ENCODE measurements at regions not wholly inside any gene's neighbourhood (a gene's known extent, or its start where the extent isn't known, plus 50 kb on each side); places are given as distances from the start of the nearest gene placed in this dataset.

- no peaks in the 10 kb centered on the region for H3K4me1 ChIP-seq (replicated peaks in 1 of 2; ENCODE audit: control insufficient read depth in 2 of 2, insufficient read depth in 2 of 2, low read length in 2 of 2)
- no peak overlapping the region for H2AFZ ChIP-seq (ENCODE audit: low read depth, low read length)
- no TSS peak for BruUV-seq (replicated peaks)
- no peaks in the 10 kb centered on the region for H3K27me3 ChIP-seq (ENCODE audit: control insufficient read depth in 2 of 2, insufficient read depth in 2 of 2, low read length in 2 of 2)
- no peaks in the 10 kb centered on the region for H4K20me1 ChIP-seq (replicated peaks; ENCODE audit: control insufficient read depth, insufficient read depth, low read length)
- H3K27ac ChIP-seq (ENCODE audit: extremely low read depth, low read depth, low read length): no peak overlapping the region
- in situ Hi-C loops (cut with MboI): no loop called here
- no peak overlapping the region for H3K4me2 ChIP-seq (ENCODE audit: insufficient read depth, low read length)
- WGBS (ENCODE audit: insufficient coverage, low coverage, missing lambda C conversion rate): 0% methylated on average over 3 of the region's 3 CpGs
- H3K9ac ChIP-seq (ENCODE audit: insufficient read depth in 1 of 2, low read depth in 2 of 2, low read length in 2 of 2): no peak overlapping the region
- ATAC-seq: no peak
- intact Hi-C loops (cut with micrococcal nuclease): no loop called here
- H3K4me3 ChIP-seq: no peak overlapping the region
- DNase-seq (ENCODE audit: extremely low read depth in 1 of 4, low spot score in 3 of 4): no peak
- CTCF ChIA-PET (ENCODE audit: low intra/inter-chr PET ratio): no interaction called here
- TF ChIP-seq ARID4B (CRISPR knock-in tag; IDR thresholded peaks at IDR 0.05) (no peak), ETV6 (IDR thresholded peaks at IDR 0.05; ENCODE audit: borderline replicate concordance in 1 of 2, low read depth in 2 of 2, low read length in 1 of 2) (no peak), ETV6 (CRISPR knock-in tag; IDR thresholded peaks at IDR 0.05; ENCODE audit: borderline replicate concordance) (no peak), ILF3 (IDR thresholded peaks at IDR 0.05; ENCODE audit: borderline replicate concordance) (no peak), MECOM (CRISPR knock-in tag; IDR thresholded peaks at IDR 0.05) (no peak), ZC3H11A (IDR thresholded peaks at IDR 0.05; ENCODE audit: low read depth, low read length) (no peak), DMBX1 (CRISPR knock-in tag; IDR thresholded peaks at IDR 0.05; ENCODE audit: borderline replicate concordance) (no peak), SRSF9 (IDR thresholded peaks at IDR 0.05; ENCODE audit: borderline replicate concordance, low read depth, low read length) (no peak), ZNF133 (CRISPR knock-in tag; IDR thresholded peaks at IDR 0.05) (no peak), ZNF324 (CRISPR knock-in tag; IDR thresholded peaks at IDR 0.05) (no peak), MAFK (IDR thresholded peaks at IDR 0.05; ENCODE audit: low read length) (no peak), ATF1 (CRISPR knock-in tag; IDR thresholded peaks at IDR 0.05) (no peak), ATF1 (tag; IDR thresholded peaks at IDR 0.05) (no peak)
- TF ChIP-seq, protein P1, sequence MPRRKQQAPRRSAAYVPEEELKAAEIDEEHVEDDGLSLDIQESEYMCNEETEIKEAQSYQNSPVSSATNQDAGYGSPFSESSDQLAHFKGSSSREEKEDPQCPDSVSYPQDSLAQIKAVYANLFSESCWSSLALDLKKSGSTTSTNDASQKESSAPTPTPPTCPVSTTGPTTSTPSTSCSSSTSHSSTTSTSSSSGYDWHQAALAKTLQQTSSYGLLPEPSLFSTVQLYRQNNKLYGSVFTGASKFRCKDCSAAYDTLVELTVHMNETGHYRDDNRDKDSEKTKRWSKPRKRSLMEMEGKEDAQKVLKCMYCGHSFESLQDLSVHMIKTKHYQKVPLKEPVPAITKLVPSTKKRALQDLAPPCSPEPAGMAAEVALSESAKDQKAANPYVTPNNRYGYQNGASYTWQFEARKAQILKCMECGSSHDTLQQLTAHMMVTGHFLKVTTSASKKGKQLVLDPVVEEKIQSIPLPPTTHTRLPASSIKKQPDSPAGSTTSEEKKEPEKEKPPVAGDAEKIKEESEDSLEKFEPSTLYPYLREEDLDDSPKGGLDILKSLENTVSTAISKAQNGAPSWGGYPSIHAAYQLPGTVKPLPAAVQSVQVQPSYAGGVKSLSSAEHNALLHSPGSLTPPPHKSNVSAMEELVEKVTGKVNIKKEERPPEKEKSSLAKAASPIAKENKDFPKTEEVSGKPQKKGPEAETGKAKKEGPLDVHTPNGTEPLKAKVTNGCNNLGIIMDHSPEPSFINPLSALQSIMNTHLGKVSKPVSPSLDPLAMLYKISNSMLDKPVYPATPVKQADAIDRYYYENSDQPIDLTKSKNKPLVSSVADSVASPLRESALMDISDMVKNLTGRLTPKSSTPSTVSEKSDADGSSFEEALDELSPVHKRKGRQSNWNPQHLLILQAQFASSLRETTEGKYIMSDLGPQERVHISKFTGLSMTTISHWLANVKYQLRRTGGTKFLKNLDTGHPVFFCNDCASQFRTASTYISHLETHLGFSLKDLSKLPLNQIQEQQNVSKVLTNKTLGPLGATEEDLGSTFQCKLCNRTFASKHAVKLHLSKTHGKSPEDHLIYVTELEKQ (CRISPR knock-in tag; IDR thresholded peaks at IDR 0.05): no peak
- TF ChIP-seq, protein P2, sequence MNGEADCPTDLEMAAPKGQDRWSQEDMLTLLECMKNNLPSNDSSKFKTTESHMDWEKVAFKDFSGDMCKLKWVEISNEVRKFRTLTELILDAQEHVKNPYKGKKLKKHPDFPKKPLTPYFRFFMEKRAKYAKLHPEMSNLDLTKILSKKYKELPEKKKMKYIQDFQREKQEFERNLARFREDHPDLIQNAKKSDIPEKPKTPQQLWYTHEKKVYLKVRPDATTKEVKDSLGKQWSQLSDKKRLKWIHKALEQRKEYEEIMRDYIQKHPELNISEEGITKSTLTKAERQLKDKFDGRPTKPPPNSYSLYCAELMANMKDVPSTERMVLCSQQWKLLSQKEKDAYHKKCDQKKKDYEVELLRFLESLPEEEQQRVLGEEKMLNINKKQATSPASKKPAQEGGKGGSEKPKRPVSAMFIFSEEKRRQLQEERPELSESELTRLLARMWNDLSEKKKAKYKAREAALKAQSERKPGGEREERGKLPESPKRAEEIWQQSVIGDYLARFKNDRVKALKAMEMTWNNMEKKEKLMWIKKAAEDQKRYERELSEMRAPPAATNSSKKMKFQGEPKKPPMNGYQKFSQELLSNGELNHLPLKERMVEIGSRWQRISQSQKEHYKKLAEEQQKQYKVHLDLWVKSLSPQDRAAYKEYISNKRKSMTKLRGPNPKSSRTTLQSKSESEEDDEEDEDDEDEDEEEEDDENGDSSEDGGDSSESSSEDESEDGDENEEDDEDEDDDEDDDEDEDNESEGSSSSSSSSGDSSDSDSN (IDR thresholded peaks at IDR 0.05; ENCODE audit: borderline replicate concordance in 1 of 2, low read depth in 2 of 2, low read length in 2 of 2): no peak
- H3K9me3 ChIP-seq (replicated peaks; ENCODE audit: control insufficient read depth, insufficient read depth, low read depth, low read length): no peaks in the 10 kb centered on the region
- no peak for FAIRE-seq
- POLR2A ChIA-PET: no interaction called here
- H3K79me2 ChIP-seq (ENCODE audit: control insufficient read depth, insufficient read depth, low read length): no peaks in the 10 kb centered on the region
- no peaks in the 10 kb centered on the region for H3K9me1 ChIP-seq (ENCODE audit: control insufficient read depth, insufficient read depth, low read length)
- H3K36me3 ChIP-seq (ENCODE audit: control insufficient read depth, insufficient read depth, low read length): no peaks in the 10 kb centered on the region
Measured at GRCh38 chr3:87148020-87148419, 79.1 kb upstream of the CHMP2B start.

All from K562 (cell line).